Stomach (tissue), 8 donors: ENCODE measurements at regions not wholly inside any gene's neighbourhood (a gene's known extent, or its start where the extent isn't known, plus 50 kb on each side); places are given as distances from the start of the nearest gene placed in this dataset.
"Not testable (repeated sequence)": the region's sequence is repeated elsewhere in the genome, so short reads cannot be mapped to it uniquely, and the experiment has no call there.

Experiments used
- DNase-seq, 2 donors: peaks; one replicate each; pipeline versions ENCODE4 v3.0.0 to v3.0.0-alpha.2; 2013 to 2019
- H3K27ac ChIP-seq, 5 donors: fragments of 200-600 bp in 4 of 5; sonication (generic) in 4 of 5; one replicate each; pipeline ENCODE4 v1.5.1; 2013 to 2019; ENCODE audit warnings: mild to moderate bottlenecking in 1 of 5, moderate library complexity in 1 of 5
- H3K27me3 ChIP-seq, 3 donors: fragments of 200-600 bp; sonication (generic); one replicate each; pipeline ENCODE4 v1.5.1; 2017 to 2019; ENCODE audit warnings: mixed run types in 1 of 3
- H3K36me3 ChIP-seq, 4 donors: fragments of 200-600 bp; sonication (generic); 1 replicate in 3 of 4; 2 replicates in 1 of 4; pipeline ENCODE4 v1.5.1; 2016 to 2019
- H3K4me1 ChIP-seq, 4 donors: fragments of 200-600 bp; sonication (generic); one replicate each; pipeline ENCODE4 v1.5.1; 2016 to 2019
- H3K4me3 ChIP-seq, 4 donors: fragments of 200-600 bp; sonication (generic) in 3 of 4; one replicate each; pipeline ENCODE4 v1.5.1; 2016 to 2019; ENCODE audit warnings: mild to moderate bottlenecking in 1 of 4
- H3K9me3 ChIP-seq, 4 donors: fragments of 200-600 bp; sonication (generic); one replicate each; pipeline ENCODE4 v1.5.1; 2016 to 2019
- CTCF ChIP-seq, 7 experiments: fragments of 450-650 bp in 4 of 7; fragments of 200-600 bp in 3 of 7; sonication (generic) in 3 of 7; IDR thresholded peaks; one replicate each; pipeline ENCODE4 v1.5.1; 2016 to 2019; ENCODE audit warnings: antibody characterized with exemption in 7 of 7, control low read depth in 2 of 7, mild to moderate bottlenecking in 1 of 7
- EP300 ChIP-seq: sonication (generic); formaldehyde crosslinking; IDR thresholded peaks from one replicate; pipeline ENCODE4 v1.6.1; 2017; ENCODE audit warnings: antibody characterized with exemption
- POLR2A ChIP-seq, 4 donors: fragments of 450-650 bp; IDR thresholded peaks; one replicate each; pipeline ENCODE4 v1.6.1; 2016; ENCODE audit warnings: antibody characterized with exemption in 4 of 4, control low read depth in 2 of 4, mild to moderate bottlenecking in 1 of 4, moderate library complexity in 1 of 4
- POLR2AphosphoS5 ChIP-seq, 3 donors: sonication (generic); formaldehyde crosslinking; IDR thresholded peaks; one replicate each; pipeline ENCODE4 v1.6.1; 2016; ENCODE audit warnings: antibody characterized with exemption in 3 of 3
- WGBS, 5 donors: extraction: QIAGEN DNeasy Blood & Tissue Kit in 3 of 5; methylation state at CpG; one replicate each; pipeline versions ENCODE4 v1.1.5 to v1.1.7; 2013 to 2018; 5-methylcytosine and 5-hydroxymethylcytosine counted together
- intact Hi-C: fragments of 100-400 bp; cut with DNase I; formaldehyde crosslinking; loops from one replicate; pipeline ENCODE4 v1.15.1; 2023; ENCODE audit warnings: low total_unique reads
- donor health status: healthy with polysubstance abuse.
- donor health status: Bipolar disorder and iron deficiency.
- donor health status: healthy.

GRCh38 chr11:105357764-105358163 lies 218.2 kb upstream of the CARD18 start:
- Histone ChIP-seq H3K27me3 (no peaks in the 10 kb centered on the region), H3K4me3 (no peak overlapping the region), H3K9me3 (no peaks in the 10 kb centered on the region), H3K4me1 (no peaks in the 10 kb centered on the region), H3K27ac (no peak overlapping the region), H3K36me3 (no peaks in the 10 kb centered on the region)
- 45 to 64% (median 50%) methylated on average over 1 of the region's 1 CpG for WGBS, 5 donors
- TF ChIP-seq POLR2AphosphoS5 (IDR thresholded peaks at IDR 0.05) (no peak), EP300 (no peak), CTCF (IDR thresholded peaks at IDR 0.05) (no peak), POLR2A (IDR thresholded peaks at IDR 0.05) (no peak)
- DNase-seq: peak in 1 of 2 donors; percentile 12
- intact Hi-C loops: no loop called here

- H3K4me1 ChIP-seq: no peaks in the 10 kb centered on the region
- TF ChIP-seq POLR2A (IDR thresholded peaks at IDR 0.05) (no peak), POLR2AphosphoS5 (IDR thresholded peaks at IDR 0.05) (no peak), CTCF (IDR thresholded peaks at IDR 0.05) (no peak), EP300 (no peak)
- no peaks in the 10 kb centered on the region for H3K27me3 ChIP-seq
- H3K4me3 ChIP-seq: no peak overlapping the region
- H3K36me3 ChIP-seq: no peaks in the 10 kb centered on the region
- H3K9me3 ChIP-seq: no peaks in the 10 kb centered on the region
- WGBS, 5 donors: 87 to 100% (median 95%) methylated on average over 1 of the region's 1 CpG
- DNase-seq: no peak
- intact Hi-C loops: no loop called here
- H3K27ac ChIP-seq: no peak overlapping the region
Measured at GRCh38 chr11:105357146-105357545, 217.6 kb upstream of the CARD18 start.

- H3K36me3 ChIP-seq, intact Hi-C loops, H3K27me3 ChIP-seq, H3K4me3 ChIP-seq, H3K27ac ChIP-seq, H3K4me1 ChIP-seq, DNase-seq: not testable (repeated sequence)
- H3K9me3 ChIP-seq: peaks cover 0 to 12% (median 4%) of the 10 kb centered on the region in 4 donors
- WGBS, 5 donors: 82 to 92% (median 88%) methylated on average over 2 of the region's 3 CpGs
Measured at GRCh38 chr11:105349867-105350266, 210.3 kb upstream of the CARD18 start.

- Histone ChIP-seq H3K27ac (no peak overlapping the region), H3K9me3 (peaks cover 0 to 4% (median 2%) of the 10 kb centered on the region in 4 donors), H3K4me3 (no peak overlapping the region), H3K36me3 (no peaks in the 10 kb centered on the region), H3K4me1 (no peaks in the 10 kb centered on the region), H3K27me3 (no peaks in the 10 kb centered on the region)
- DNase-seq: no peak
- WGBS, 5 donors: 70 to 96% (median 85%) methylated on average over 1 of the region's 1 CpG
- TF ChIP-seq EP300 (no peak), CTCF (IDR thresholded peaks at IDR 0.05) (no peak), POLR2A (IDR thresholded peaks at IDR 0.05) (no peak), POLR2AphosphoS5 (IDR thresholded peaks at IDR 0.05) (no peak)
- intact Hi-C loops: no loop called here
Measured at GRCh38 chr11:105344938-105345337, 205.4 kb upstream of the CARD18 start.

- DNase-seq: no peak
- Histone ChIP-seq H3K4me3 (no peak overlapping the region), H3K4me1 (no peaks in the 10 kb centered on the region), H3K27ac (no peak overlapping the region), H3K36me3 (no peaks in the 10 kb centered on the region), H3K27me3 (no peaks in the 10 kb centered on the region), H3K9me3 (peaks cover 0 to 10% (median 2%) of the 10 kb centered on the region in 4 donors)
- intact Hi-C loops: no loop called here
- 79 to 90% (median 85%) methylated on average over 5 to 11 of the region's 11 CpGs for WGBS, 5 donors
- TF ChIP-seq POLR2AphosphoS5 (IDR thresholded peaks at IDR 0.05) (no peak), EP300 (no peak), POLR2A (IDR thresholded peaks at IDR 0.05) (no peak), CTCF (IDR thresholded peaks at IDR 0.05) (no peak)
Measured at GRCh38 chr11:105334025-105334714, 194.6 kb upstream of the CARD18 start.
